HG03135 (cell line): ENCODE measurements at regions not wholly inside any gene's neighbourhood (a gene's known extent, or its start where the extent isn't known, plus 50 kb on each side); places are given as distances from the start of the nearest gene placed in this dataset.

Experiments
- ATAC-seq: cut with Tn5 transposase; IDR thresholded peaks from one replicate; pipeline ENCODE4 v1.9.1; 2021; ENCODE audit warnings: mild to moderate bottlenecking, moderate library complexity; ENCODE audit not compliant: unreplicated experiment

GRCh38 chr16:87075319-87075860 lies 241.8 kb downstream of the C16orf95 start:
- ATAC-seq, result no peak

DNA sequence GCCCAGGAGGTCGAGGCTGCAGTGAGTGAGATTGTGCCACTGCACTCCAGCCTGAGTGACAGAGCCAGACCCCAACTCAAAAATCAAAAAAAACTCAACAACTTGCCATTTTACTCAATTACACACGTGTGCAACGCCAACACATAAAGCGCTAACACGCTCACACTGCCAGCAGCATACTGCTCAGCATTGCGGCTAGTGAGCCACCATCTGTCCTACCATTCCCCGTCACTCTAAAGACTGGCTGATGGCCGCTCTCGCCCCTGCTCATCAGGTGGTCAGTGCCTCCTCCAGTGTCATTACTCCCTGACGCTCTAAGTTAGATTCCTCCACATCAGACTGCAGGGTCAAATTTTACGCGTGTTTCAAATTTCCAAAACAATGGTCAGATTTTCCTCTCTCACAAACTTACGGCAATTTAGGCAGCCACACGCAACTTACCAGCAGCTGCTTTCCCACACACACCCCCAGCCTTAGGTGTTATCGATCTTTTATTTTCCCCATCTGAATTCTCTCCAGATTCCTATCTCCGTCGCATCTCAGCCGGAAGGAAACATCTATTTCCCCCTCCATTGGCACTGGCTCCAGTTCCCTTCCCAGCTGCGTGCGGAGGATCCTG lies 240.8 kb downstream of the C16orf95 start:
- ATAC-seq, result no peak

DNA sequence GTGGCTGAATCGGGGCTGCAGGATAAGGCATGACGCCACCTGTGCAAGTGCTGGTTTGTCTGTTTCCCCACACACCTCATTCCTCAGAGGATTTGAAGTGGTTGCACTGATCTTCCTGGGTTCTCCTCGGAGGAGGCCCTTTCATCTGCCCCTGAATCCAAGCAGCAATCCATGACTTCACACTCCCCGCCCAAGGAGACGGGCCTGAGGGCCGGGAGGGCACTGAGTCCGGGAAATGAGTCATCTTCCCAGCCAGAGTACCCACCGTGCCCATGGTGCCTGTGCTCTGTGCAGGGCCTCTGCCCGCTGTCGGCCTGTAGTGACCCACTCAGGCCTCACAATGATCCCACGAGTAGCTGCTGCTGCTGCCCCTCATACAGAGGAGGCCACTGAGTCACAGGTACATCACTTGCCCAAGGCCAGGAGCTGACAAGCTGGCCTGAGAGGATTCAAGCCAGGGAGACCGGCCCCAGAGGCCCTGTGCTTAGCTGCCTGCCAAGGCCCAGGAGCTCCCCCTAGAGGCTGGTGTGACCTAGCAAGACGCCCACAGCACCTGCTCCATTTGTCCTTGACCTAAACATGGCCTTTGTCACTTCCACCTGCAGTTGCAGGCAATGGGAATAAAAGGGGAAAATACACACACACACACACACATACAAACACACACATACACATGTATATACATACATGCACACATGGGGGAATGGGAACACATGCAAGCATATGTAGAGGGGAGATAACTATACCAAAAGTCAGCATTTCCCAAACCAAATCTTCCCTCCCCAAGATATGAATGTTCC lies 240.0 kb downstream of the C16orf95 start:
- no peak for ATAC-seq

- ATAC-seq, result no peak
Observed at GRCh38 chr16:87077750-87078127, 239.5 kb downstream of the C16orf95 start.

- no peak for ATAC-seq
Observed at GRCh38 chr16:87080571-87081167, 236.5 kb downstream of the C16orf95 start.

DNA sequence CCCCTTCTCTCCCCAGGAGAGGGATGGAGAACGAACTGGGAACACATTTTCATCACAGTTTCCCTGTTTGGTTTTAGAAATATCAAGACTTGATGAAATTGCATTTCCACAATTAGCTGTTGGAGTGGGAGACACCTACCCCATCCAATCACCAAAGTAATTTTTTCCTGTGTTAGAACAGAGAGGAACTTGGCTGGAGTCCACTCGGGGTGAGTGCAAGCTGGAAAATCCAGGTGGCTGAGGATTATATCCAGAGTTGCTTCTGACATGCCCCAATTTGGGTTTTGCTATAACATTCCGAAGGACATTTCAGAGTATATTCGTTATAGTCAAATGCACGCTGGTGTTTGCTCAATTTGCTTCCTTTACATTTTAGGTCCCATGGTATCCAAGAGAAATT lies 231.8 kb downstream of the C16orf95 start:
- no peak for ATAC-seq

GRCh38 chr16:87086156-87086555 lies 231.0 kb downstream of the C16orf95 start:
- ATAC-seq, result no peak

DNA sequence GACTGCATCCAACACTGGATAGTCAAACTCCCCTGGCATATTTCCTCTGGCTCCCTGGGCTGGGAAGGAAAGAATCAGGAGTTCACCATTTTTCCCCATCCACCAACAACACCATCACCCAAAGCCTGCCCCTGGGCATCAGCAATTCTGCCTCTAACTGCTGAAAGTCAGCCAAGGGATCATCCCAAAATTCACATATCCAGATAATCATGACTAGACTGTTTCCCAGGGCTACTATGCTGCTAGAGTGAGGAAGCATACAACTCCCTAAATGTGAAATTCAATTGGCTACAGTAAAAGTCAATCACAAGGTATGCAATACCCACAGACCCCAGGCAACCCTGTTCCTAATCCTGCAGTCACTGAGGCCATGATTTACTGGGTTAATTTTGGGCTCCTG lies 230.6 kb downstream of the C16orf95 start:
- ATAC-seq, result no peak

DNA sequence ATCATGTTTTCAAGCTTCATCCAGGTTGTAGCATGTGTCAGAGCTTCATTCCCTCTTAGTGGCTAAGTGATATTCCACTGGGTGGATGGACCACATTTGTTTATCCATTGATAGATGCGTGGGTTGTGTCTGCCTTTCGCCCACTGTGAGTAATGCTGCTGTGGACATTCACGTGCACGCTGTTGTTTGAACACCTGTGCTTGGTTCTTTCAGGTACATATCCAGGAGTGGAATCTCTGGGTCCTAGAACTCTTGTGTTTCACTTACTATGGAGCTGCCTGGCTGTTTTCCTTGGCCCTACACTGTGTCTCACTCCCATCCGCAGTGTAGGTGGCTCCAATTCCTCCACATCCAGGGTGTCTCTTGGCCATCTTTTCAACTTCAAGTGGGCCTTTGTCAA lies 224.2 kb downstream of the C16orf95 start:
- ATAC-seq, result no peak

DNA sequence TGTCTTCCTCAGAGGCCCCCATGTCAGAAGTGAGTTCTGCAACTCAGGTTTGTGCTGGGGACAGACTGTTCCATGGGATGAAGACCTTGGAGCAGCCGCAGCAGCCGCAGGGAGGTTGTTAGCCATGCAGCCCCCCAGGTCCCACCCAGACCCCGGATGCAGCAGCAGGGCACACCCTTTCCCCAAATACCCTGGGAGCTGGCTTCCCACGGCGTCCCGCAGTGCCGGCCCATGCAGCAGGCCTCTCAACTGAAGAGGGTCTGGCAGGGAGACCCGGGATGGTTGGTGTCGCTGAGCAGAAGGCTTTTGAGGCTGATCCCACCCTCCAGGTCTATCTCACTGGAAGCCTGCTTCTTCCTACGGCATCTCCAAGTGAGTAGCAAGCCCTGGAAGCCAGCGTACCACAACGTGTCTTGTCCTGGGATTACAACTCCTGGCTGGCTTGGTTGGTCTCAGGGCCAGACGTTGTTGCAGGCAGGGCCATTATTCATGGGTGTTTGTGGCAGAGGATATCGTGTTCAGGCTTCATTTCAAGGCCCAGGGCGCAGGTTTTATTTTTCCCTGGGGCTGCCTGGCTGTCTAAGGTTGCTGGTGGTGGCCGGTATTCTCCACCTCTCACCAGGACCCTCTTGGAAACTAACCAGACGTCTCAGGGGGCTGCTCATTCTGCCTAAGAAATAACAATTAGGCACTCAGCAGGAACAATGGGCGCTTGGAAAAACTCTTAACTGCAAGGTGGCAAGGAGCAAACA lies 223.2 kb downstream of the C16orf95 start:
- no peak for ATAC-seq

- ATAC-seq, result no peak
Observed at GRCh38 chr16:87094556-87094865, 222.7 kb downstream of the C16orf95 start.

DNA sequence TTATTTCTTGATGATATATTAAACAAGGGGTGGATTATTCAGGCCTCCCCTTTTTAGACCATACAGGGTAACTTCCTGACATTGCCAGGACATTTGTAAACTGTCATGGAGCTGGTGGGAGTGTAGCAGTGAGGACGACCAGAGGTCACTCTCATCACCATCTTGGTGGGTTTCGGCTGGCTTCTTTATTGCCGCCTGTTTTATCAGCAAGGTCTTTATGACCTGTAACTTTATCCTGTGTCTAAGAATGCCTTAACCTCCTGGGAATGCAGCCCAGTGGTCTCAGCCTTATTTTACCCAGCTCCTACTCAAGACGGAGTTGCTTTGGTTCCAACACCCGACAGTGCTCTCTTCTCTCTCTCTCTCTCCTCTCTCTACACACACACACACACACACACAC lies 221.9 kb downstream of the C16orf95 start:
- ATAC-seq, result no peak

- ATAC-seq, result no peak
Observed at GRCh38 chr16:87096746-87097333, 220.4 kb downstream of the C16orf95 start.

DNA sequence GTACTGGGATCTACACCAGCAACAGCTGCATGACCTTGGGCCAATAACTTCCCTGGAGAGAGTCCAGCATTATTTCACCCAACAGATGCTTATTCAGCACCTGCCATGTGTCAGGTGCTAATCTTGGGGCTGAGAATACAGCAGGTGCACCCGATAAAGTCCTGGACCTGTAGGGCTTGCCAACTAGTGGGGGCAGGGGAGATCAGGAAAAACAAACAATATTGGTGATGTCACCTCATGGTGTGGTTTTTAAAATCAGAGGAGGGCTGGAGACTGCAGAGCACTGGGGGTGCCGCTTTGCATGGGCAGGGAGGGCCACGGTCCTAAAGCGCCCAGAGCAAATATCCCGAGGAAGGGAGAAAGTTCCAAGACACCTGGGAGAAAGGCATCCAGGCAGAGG lies 218.8 kb downstream of the C16orf95 start:
- ATAC-seq, result no peak

DNA sequence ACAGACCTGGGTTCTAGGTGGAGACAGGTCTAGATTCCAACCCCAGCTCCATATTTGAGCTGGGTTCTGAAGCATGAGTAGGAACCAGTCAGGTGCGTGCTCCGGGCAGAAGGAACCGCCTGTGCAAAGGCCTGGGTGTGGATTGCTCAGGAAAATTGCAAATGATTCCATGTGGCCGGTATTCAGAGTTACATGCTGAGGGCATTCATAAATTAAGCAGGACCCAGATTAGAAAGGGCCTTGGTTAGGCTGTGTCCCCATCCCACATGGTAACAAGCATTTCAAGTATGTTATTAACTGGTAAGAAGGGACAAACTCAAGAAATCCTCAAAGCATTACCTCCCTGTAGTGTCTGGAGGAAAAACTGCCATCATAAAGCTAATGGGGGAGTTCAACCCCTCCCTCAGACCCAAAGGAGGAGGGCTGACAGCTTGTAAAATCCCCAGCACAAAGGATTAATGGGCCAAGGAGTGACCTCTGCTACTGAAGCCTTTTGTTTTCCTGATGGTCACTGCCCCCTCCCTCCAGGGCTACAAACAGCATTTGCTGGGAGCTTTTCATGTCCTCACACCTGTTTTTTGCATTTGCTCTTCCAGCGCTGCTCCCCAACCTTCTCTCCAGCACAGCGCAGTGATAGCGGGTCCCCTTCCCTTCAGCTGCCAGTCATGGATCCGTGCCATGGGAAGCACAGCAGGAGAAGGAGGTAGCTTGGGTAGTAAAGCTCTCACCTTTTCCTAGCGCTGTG lies 218.0 kb downstream of the C16orf95 start:
- no peak for ATAC-seq

DNA sequence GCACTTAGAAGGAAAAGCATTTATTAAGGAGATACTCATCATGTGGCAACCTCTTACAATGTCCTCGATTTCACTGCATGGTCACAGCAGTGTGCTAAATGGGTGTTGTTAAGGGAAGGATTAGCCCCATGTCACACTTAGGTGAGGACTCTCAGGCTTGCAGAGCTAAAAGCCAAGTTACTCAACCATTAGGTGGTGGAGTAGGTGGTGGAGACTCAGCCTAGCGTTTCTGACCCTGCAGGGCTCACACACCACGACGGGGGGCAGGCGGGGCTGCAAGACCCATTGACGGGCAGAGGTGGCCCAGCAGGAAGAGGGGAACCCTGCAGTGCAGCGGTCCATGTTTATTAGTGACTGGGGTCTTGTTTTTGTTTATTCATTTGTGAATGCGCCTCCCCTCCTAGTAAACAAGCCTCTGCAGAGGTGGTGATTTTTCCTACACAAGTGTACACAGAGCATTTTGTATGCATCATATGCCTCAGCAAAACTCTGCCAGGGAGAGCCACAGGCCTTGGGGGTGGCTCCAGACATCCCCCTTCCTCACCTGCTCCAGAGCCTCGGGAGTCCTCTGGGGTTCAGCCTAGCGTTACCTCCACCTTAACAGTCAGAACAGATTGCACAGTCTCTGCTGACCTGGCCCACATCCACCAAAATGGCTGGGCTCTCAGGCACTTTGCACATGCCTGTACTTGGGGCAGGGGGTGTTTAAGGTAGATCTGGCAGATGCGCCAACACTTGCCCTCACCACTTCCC lies 216.7 kb downstream of the C16orf95 start:
- no peak for ATAC-seq

DNA sequence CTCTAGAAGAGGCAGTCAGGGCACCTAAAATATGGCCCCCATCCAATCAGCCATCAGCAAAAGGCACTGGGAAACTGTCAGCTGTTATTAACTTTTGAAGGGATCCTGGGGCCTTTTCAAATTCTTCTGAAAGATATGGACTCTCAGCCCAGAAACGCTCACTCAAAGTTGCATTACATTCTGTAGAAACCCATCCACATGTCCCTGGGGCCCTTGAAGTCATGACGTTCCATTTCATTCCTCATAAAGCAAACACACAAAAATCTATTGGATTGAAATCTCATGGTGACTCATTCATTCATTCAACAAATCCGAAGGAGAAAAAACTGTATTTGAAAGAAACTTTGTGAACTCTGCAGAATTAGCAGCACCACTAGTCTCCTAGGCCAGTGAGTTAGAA lies 215.3 kb downstream of the C16orf95 start:
- ATAC-seq, result no peak

- ATAC-seq, result no peak
Observed at GRCh38 chr16:87107201-87107600, 210.0 kb downstream of the C16orf95 start.

DNA sequence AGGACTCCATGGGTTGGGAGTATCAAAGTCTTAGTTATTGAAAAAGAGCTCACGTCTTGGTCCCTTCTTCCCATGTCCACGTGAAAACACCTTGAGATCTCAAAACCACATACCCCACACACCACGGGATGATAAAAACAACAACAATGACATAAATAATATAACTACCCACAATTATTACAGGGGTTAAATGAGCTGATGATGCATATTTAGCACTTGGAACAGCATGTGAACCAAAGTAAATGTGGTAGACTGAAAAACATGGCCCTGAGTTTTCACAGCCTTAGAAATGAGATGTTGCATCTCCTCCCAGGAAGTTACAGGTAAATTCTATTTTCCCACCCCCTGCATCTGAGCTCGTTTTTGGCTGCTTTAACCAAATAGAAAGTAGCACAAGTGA lies 208.9 kb downstream of the C16orf95 start:
- no peak for ATAC-seq

DNA sequence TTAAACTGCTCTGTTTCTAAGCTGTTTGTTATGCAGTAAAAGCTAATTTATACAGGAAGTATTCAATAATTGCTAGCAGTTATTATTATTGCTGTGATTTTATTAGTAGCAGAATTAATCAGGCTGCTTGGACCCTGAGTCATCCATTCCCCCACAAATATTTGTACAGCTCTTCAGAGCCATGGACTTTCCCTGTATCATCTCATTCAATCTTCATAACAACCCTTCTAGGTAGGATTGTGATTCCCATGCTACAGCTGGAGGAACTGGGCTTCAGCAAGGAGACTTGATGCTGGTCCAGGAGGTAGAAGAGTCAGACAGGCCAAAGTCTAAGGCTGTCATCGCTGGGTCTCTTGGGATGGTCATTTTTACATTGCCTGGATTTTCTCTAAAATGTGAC lies 208.3 kb downstream of the C16orf95 start:
- ATAC-seq, result no peak
